ENCODE measurements at regions not wholly inside any gene's neighbourhood (a gene's known extent, or its start where the extent isn't known, plus 50 kb on each side); places are given as distances from the start of the nearest gene placed in this dataset.

- Histone ChIP-seq H3K4me1 (ENCODE audit: insufficient read depth, poor library complexity, severe bottlenecking) (no peaks in the 10 kb centered on the region), H3K27ac (ENCODE audit: poor library complexity, severe bottlenecking) (no peak overlapping the region), H3K9me3 (ENCODE audit: severe bottlenecking) (no peaks in the 10 kb centered on the region), H3K36me3 (ENCODE audit: low read depth) (no peaks in the 10 kb centered on the region; the same call in 1 of the 2 replicates), H3K27me3 (ENCODE audit: insufficient read depth, poor library complexity, severe bottlenecking) (no peaks in the 10 kb centered on the region), H3K4me3 (ENCODE audit: severe bottlenecking) (no peak overlapping the region)
- DNase-seq (ENCODE audit: low spot score) (no peak), ATAC-seq (ENCODE audit: low read depth) (no peak)
- TF ChIP-seq CTCF (IDR thresholded peaks at IDR 0.05; ENCODE audit: poor library complexity, severe bottlenecking): no peak
These were observed 2071.2 kb upstream of the CDH6 start for GRCh38 chr5:29122306-29122705.

GRCh38 chr5:29114331-29114768, 2076.0 kb upstream of the CDH9 start:
- Histone ChIP-seq H3K27me3 (ENCODE audit: insufficient read depth, poor library complexity, severe bottlenecking) (no peaks in the 10 kb centered on the region), H3K9me3 (ENCODE audit: severe bottlenecking) (no peaks in the 10 kb centered on the region), H3K36me3 (ENCODE audit: low read depth) (no peaks in the 10 kb centered on the region; the same call in 1 of the 2 replicates), H3K27ac (ENCODE audit: poor library complexity, severe bottlenecking) (no peak overlapping the region), H3K4me3 (ENCODE audit: severe bottlenecking) (no peak overlapping the region), H3K4me1 (ENCODE audit: insufficient read depth, poor library complexity, severe bottlenecking) (no peaks in the 10 kb centered on the region)
- DNase-seq (ENCODE audit: low spot score): no peak
- no peak for TF ChIP-seq CTCF (IDR thresholded peaks at IDR 0.05; ENCODE audit: poor library complexity, severe bottlenecking)
- no peak for ATAC-seq (ENCODE audit: low read depth)

- ATAC-seq (ENCODE audit: low read depth) (no peak), DNase-seq (ENCODE audit: low spot score) (no peak)
- no peak overlapping the region for H3K4me3 ChIP-seq (ENCODE audit: severe bottlenecking)
- H3K4me1 ChIP-seq (ENCODE audit: insufficient read depth, poor library complexity, severe bottlenecking): no peaks in the 10 kb centered on the region
- H3K27me3 ChIP-seq (ENCODE audit: insufficient read depth, poor library complexity, severe bottlenecking): no peaks in the 10 kb centered on the region
- no peak for TF ChIP-seq CTCF (IDR thresholded peaks at IDR 0.05; ENCODE audit: poor library complexity, severe bottlenecking)
- H3K36me3 ChIP-seq (ENCODE audit: low read depth): no peaks in the 10 kb centered on the region; the same call in 1 of the 2 replicates
- H3K27ac ChIP-seq (ENCODE audit: poor library complexity, severe bottlenecking): no peak overlapping the region
- H3K9me3 ChIP-seq (ENCODE audit: severe bottlenecking): no peaks in the 10 kb centered on the region
These were observed 2075.1 kb upstream of the CDH9 start for GRCh38 chr5:29113516-29113915.

- no peak overlapping the region for H3K4me3 ChIP-seq (ENCODE audit: severe bottlenecking)
- no peaks in the 10 kb centered on the region for H3K36me3 ChIP-seq (ENCODE audit: low read depth)
- DNase-seq (ENCODE audit: low spot score) (no peak), ATAC-seq (ENCODE audit: low read depth) (no peak)
- H3K27ac ChIP-seq (ENCODE audit: poor library complexity, severe bottlenecking): no peak overlapping the region
- H3K4me1 ChIP-seq (ENCODE audit: insufficient read depth, poor library complexity, severe bottlenecking): peaks cover 3% of the 10 kb centered on the region
- TF ChIP-seq CTCF (IDR thresholded peaks at IDR 0.05; ENCODE audit: poor library complexity, severe bottlenecking): no peak
- no peaks in the 10 kb centered on the region for H3K9me3 ChIP-seq (ENCODE audit: severe bottlenecking)
- H3K27me3 ChIP-seq (ENCODE audit: insufficient read depth, poor library complexity, severe bottlenecking): no peaks in the 10 kb centered on the region
These were observed 2061.2 kb upstream of the CDH9 start for GRCh38 chr5:29099585-29099984.

GRCh38 chr5:29089591-29090130, 2051.3 kb upstream of the CDH9 start:
- H3K9me3 ChIP-seq (ENCODE audit: severe bottlenecking): no peaks in the 10 kb centered on the region
- H3K4me1 ChIP-seq (ENCODE audit: insufficient read depth, poor library complexity, severe bottlenecking): peaks cover 4% of the 10 kb centered on the region
- H3K4me3 ChIP-seq (ENCODE audit: severe bottlenecking): no peak overlapping the region
- H3K27me3 ChIP-seq (ENCODE audit: insufficient read depth, poor library complexity, severe bottlenecking): peaks cover 4% of the 10 kb centered on the region
- H3K27ac ChIP-seq (ENCODE audit: poor library complexity, severe bottlenecking): no peak overlapping the region
- DNase-seq (ENCODE audit: low spot score) (no peak), ATAC-seq (ENCODE audit: low read depth) (no peak)
- no peak for TF ChIP-seq CTCF (IDR thresholded peaks at IDR 0.05; ENCODE audit: poor library complexity, severe bottlenecking)
- H3K36me3 ChIP-seq (ENCODE audit: low read depth): no peaks in the 10 kb centered on the region; the same call in 1 of the 2 replicates
